Left lobe of liver (tissue), 2 donors: ENCODE measurements at regions not wholly inside any gene's neighbourhood (a gene's known extent, or its start where the extent isn't known, plus 50 kb on each side); places are given as distances from the start of the nearest gene placed in this dataset.
"Not testable (repeated sequence)": the region's sequence is repeated elsewhere in the genome, so short reads cannot be mapped to it uniquely, and the experiment has no call there.

ENCODE experiments used
- ATAC-seq: fragments of 200-7000 bp; cut with Tn5 transposase; one replicate; pipeline ENCODE4 v1.9.1; 2020; ENCODE audit warnings: mild to moderate bottlenecking, moderate library complexity
- DNase-seq: peaks from one replicate; pipeline ENCODE4 v3.0.0-alpha.2; 2020; ENCODE audit warnings: low spot score
- donor health status: DM: no; HTN: no; CAD: no; lungs with moderate emphysema.
- donor health status: DM: no; HTN: yes; CAD: no.

- ATAC-seq: no peak
- no peak for DNase-seq
These were observed 543.3 kb upstream of the UBE2E2 start for GRCh38 chr3:22659651-22660475.

GRCh38 chr3:22660606-22661005 lies 542.5 kb upstream of the UBE2E2 start:
- ATAC-seq: no peak
- no peak for DNase-seq

- ATAC-seq (no peak), DNase-seq (no peak)
These were observed 541.9 kb upstream of the UBE2E2 start for GRCh38 chr3:22661121-22661700.

- DNase-seq (no peak), ATAC-seq (no peak)
These were observed 537.6 kb upstream of the UBE2E2 start for GRCh38 chr3:22665528-22665927.

- no peak for ATAC-seq
- no peak for DNase-seq
These were observed 536.4 kb upstream of the UBE2E2 start for GRCh38 chr3:22666736-22667135.

- ATAC-seq (no peak), DNase-seq (no peak)
These were observed 531.3 kb upstream of the UBE2E2 start for GRCh38 chr3:22671848-22672247.

GRCh38 chr3:22684739-22685138 lies 518.4 kb upstream of the UBE2E2 start:
- DNase-seq: no peak
- ATAC-seq: no peak

- no peak for ATAC-seq
- DNase-seq: no peak
These were observed 517.5 kb upstream of the UBE2E2 start for GRCh38 chr3:22685597-22685996.

GRCh38 chr3:22691407-22691806 lies 511.7 kb upstream of the UBE2E2 start:
- no peak for ATAC-seq

GRCh38 chr3:22691856-22692628 lies 511.1 kb upstream of the UBE2E2 start:
- ATAC-seq: no peak
- no peak for DNase-seq

More at GRCh38 chr3:22691407-22691806, 511.7 kb upstream of the UBE2E2 start:
- no peak for DNase-seq

- ATAC-seq (no peak), DNase-seq (no peak)
These were observed 502.3 kb upstream of the UBE2E2 start for GRCh38 chr3:22700876-22701275.

- no peak for DNase-seq
- no peak for ATAC-seq
These were observed 499.0 kb upstream of the UBE2E2 start for GRCh38 chr3:22704166-22704565.

GRCh38 chr3:22704571-22705354 lies 498.4 kb upstream of the UBE2E2 start:
- ATAC-seq: no peak
- no peak for DNase-seq

- not testable (repeated sequence) for ATAC-seq, DNase-seq
These were observed 496.2 kb upstream of the UBE2E2 start for GRCh38 chr3:22706922-22707321.

GRCh38 chr3:22713936-22714335 lies 489.2 kb upstream of the UBE2E2 start:
- DNase-seq: no peak
- ATAC-seq: no peak

GRCh38 chr3:22714749-22715148 lies 488.4 kb upstream of the UBE2E2 start:
- ATAC-seq (no peak), DNase-seq (no peak)

- no peak for ATAC-seq
- no peak for DNase-seq
These were observed 482.5 kb upstream of the UBE2E2 start for GRCh38 chr3:22720596-22720995.

GRCh38 chr3:22724420-22724819 lies 478.7 kb upstream of the UBE2E2 start:
- DNase-seq: no peak

GRCh38 chr3:22728406-22728805 lies 474.7 kb upstream of the UBE2E2 start:
- ATAC-seq (no peak), DNase-seq (no peak)

More at GRCh38 chr3:22724420-22724819, 478.7 kb upstream of the UBE2E2 start:
- no peak for ATAC-seq

GRCh38 chr3:22729212-22729611 lies 473.9 kb upstream of the UBE2E2 start:
- no peak for ATAC-seq

GRCh38 chr3:22729981-22730380 lies 473.1 kb upstream of the UBE2E2 start:
- ATAC-seq (no peak), DNase-seq (no peak)

More at GRCh38 chr3:22729212-22729611, 473.9 kb upstream of the UBE2E2 start:
- no peak for DNase-seq
